ENCODE measurements at regions not wholly inside any gene's neighbourhood (a gene's known extent, or its start where the extent isn't known, plus 50 kb on each side); places are given as distances from the start of the nearest gene placed in this dataset.
"Not testable (repeated sequence)": the region's sequence is repeated elsewhere in the genome, so short reads cannot be mapped to it uniquely, and the experiment has no call there.

DNA sequence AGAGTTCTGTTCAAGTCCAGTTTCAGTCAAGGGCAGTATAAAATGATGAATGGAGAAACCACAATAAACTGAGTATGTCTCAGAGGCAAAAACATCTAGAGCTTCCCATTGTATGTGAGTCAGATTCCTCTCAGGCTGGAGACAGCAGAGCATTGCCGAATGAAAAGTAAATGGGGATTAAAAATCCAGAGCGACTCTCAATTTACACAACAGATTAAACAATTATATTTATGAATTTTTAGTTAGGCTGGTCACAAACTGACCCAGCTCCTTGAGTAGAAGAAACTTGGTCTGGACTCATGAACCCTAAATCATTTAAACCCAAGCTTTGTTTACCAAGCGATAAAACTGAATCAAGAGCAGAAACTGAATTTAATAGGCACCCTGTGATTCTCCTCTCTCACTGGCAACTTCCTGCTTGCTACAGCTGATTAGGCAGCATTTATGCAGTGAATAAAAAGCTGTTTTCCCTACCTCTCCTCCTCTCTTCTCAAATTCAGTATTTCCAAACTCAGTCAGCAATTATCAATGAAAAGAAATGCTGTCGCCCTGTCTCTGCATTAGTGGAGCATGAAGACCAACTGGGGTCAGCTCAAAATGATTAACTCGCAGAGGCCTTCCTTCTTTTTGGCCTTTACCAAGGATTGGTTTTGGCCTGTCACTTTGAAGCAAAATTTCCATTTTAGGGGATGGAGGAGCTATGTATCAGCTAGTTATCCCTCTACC lies 568.0 kb downstream of the PDHA2 start:
- WGBS: 86% methylated on average over 5 of the region's 5 CpGs

GRCh38 chr4:96414853-96415252 lies 575.0 kb downstream of the PDHA2 start:
- DNase-seq (ENCODE audit: low spot score in 2 of 2); H3K9me3 ChIP-seq; H3K4me1 ChIP-seq; H3K27me3 ChIP-seq; H3K36me3 ChIP-seq; H3K4me3 ChIP-seq; H3K27ac ChIP-seq: not testable (repeated sequence)
- whole genome bisulfite sequencing: 92% methylated on average over 18 of the region's 21 CpGs

More for the DNA sequence above, 568.0 kb downstream of the PDHA2 start:
- no peaks in the 10 kb centered on the region for H3K9me3 ChIP-seq
- H3K27me3 ChIP-seq: no peaks in the 10 kb centered on the region
- no peak overlapping the region for H3K4me3 ChIP-seq
- H3K27ac ChIP-seq: no peak overlapping the region
- H3K36me3 ChIP-seq: no peaks in the 10 kb centered on the region
- H3K4me1 ChIP-seq: no peaks in the 10 kb centered on the region
- TF ChIP-seq POLR2A (IDR thresholded peaks at IDR 0.05) (no peak), CTCF (IDR thresholded peaks at IDR 0.05) (no peak), POLR2AphosphoS5 (IDR thresholded peaks at IDR 0.05) (no peak), EP300 (IDR thresholded peaks at IDR 0.05) (no peak)
- DNase-seq (ENCODE audit: low spot score in 2 of 2): no peak

- no peak for DNase-seq (ENCODE audit: low spot score in 2 of 2)
- no peaks in the 10 kb centered on the region for H3K4me1 ChIP-seq
Observed at GRCh38 chr4:96429657-96430056, 589.8 kb downstream of the PDHA2 start.

DNA sequence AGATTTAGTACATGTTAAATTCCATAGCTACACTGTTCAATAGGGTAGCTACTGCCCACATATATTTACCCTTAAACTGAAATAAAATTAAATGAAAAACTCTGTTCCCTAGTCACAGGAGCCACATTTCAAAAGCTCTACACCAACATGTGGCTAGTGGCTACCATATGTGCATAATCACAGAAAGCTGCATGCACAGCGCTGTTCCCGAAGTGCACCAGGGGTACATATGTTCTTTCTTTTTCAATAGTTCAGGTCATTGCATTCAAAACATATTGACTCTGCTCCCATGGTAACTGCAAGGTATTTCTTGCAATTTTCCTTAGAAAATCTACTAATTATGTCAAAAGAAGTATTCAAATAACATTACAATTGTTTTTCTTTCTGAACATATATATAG lies 591.2 kb downstream of the PDHA2 start:
- no peak for DNase-seq (ENCODE audit: low spot score in 2 of 2)
- TF ChIP-seq POLR2AphosphoS5 (IDR thresholded peaks at IDR 0.05) (no peak), CTCF (IDR thresholded peaks at IDR 0.05) (no peak), EP300 (IDR thresholded peaks at IDR 0.05) (no peak), POLR2A (IDR thresholded peaks at IDR 0.05) (no peak)
- H3K4me1 ChIP-seq: no peaks in the 10 kb centered on the region
- H3K27me3 ChIP-seq: no peaks in the 10 kb centered on the region
- 57% methylated on average over 2 of the region's 2 CpGs for WGBS
- H3K36me3 ChIP-seq: no peaks in the 10 kb centered on the region
- no peak overlapping the region for H3K27ac ChIP-seq
- H3K4me3 ChIP-seq: no peak overlapping the region
- H3K9me3 ChIP-seq: no peaks in the 10 kb centered on the region

More at GRCh38 chr4:96429657-96430056, 589.8 kb downstream of the PDHA2 start:
- no peaks in the 10 kb centered on the region for H3K36me3 ChIP-seq
- H3K27ac ChIP-seq: no peak overlapping the region
- no peak overlapping the region for H3K4me3 ChIP-seq
- TF ChIP-seq EP300 (IDR thresholded peaks at IDR 0.05) (no peak), POLR2AphosphoS5 (IDR thresholded peaks at IDR 0.05) (no peak), POLR2A (IDR thresholded peaks at IDR 0.05) (no peak), CTCF (IDR thresholded peaks at IDR 0.05) (no peak)
- no peaks in the 10 kb centered on the region for H3K9me3 ChIP-seq
- no peaks in the 10 kb centered on the region for H3K27me3 ChIP-seq

- Histone ChIP-seq H3K27me3 (no peaks in the 10 kb centered on the region), H3K36me3 (no peaks in the 10 kb centered on the region), H3K27ac (no peak overlapping the region), H3K4me1 (no peaks in the 10 kb centered on the region), H3K9me3 (peaks cover 13% of the 10 kb centered on the region), H3K4me3 (no peak overlapping the region)
- no peak for TF ChIP-seq POLR2AphosphoS5 (IDR thresholded peaks at IDR 0.05)
- no peak for TF ChIP-seq EP300 (IDR thresholded peaks at IDR 0.05)
- no peak for TF ChIP-seq POLR2A (IDR thresholded peaks at IDR 0.05)
- TF ChIP-seq CTCF (IDR thresholded peaks at IDR 0.05): no peak
- 89% methylated on average over 3 of the region's 3 CpGs for WGBS
- no peak for DNase-seq (ENCODE audit: low spot score in 2 of 2)
Observed at GRCh38 chr4:96448315-96448872, 608.5 kb downstream of the PDHA2 start.

Measured in suprapubic skin (tissue), 4 donors.